Astrocyte (in vitro differentiated cells and primary cell): ENCODE measurements at regions not wholly inside any gene's neighbourhood (a gene's known extent, or its start where the extent isn't known, plus 50 kb on each side); places are given as distances from the start of the nearest gene placed in this dataset.

ENCODE experiments used
- DNase-seq: peaks from one replicate; pipeline ENCODE4 v3.0.0-alpha.2; 2010; ENCODE audit warnings: low read depth
- FAIRE-seq: peaks from 2 replicates; lab custom pipeline; 2011; peaks lifted over from hg19 to GRCh38; lab: Jason Lieb, UNC
- H2AFZ ChIP-seq: 2 replicates; pipeline ENCODE4 v1.6.0; 2012; ENCODE audit warnings: low read depth, low read length, inconsistent platforms
- H3K27ac ChIP-seq: 2 replicates; pipeline ENCODE4 v1.5.1; 2011; ENCODE audit warnings: low read depth, low read length, inconsistent platforms
- H3K27me3 ChIP-seq: 2 replicates; pipeline ENCODE4 v1.6.0; 2011; ENCODE audit warnings: low read length, inconsistent platforms; ENCODE audit not compliant: insufficient read depth
- H3K36me3 ChIP-seq: 2 replicates; pipeline ENCODE4 v1.5.1; 2011; ENCODE audit warnings: low read length, inconsistent platforms; ENCODE audit not compliant: insufficient read depth
- H3K4me1 ChIP-seq: 2 replicates; pipeline ENCODE4 v1.5.1; 2011; ENCODE audit warnings: low read length, inconsistent platforms; ENCODE audit not compliant: insufficient read depth
- H3K4me2 ChIP-seq: 2 replicates; pipeline ENCODE4 v1.6.0; 2012; ENCODE audit warnings: low read length, inconsistent platforms
- H3K4me3 ChIP-seq: 2 replicates; pipeline ENCODE4 v1.5.1; 2011; ENCODE audit warnings: low read depth, mild to moderate bottlenecking, low read length, inconsistent platforms; ENCODE audit not compliant: insufficient read depth
- H3K79me2 ChIP-seq: 2 replicates; pipeline ENCODE4 v1.6.0; 2012; ENCODE audit warnings: mild to moderate bottlenecking, low read length, inconsistent platforms; ENCODE audit not compliant: insufficient read depth
- H3K9ac ChIP-seq: 2 replicates; pipeline ENCODE4 v1.6.0; 2012; ENCODE audit warnings: mild to moderate bottlenecking, low read length, inconsistent platforms
- H3K9me3 ChIP-seq: 2 replicates; pipeline ENCODE4 v1.5.1; 2012; ENCODE audit warnings: low read depth, mild to moderate bottlenecking, low read length, inconsistent platforms; ENCODE audit not compliant: insufficient read depth
- H4K20me1 ChIP-seq: 2 replicates; pipeline ENCODE4 v1.6.0; 2012; ENCODE audit warnings: low read length, inconsistent platforms; ENCODE audit not compliant: insufficient read depth
- H3K27ac Mint-ChIP-seq: one replicate; pipeline ENCODE4 v1.8.0; 2021; ENCODE audit warnings: mild to moderate bottlenecking, mixed read lengths; ENCODE audit not compliant: unreplicated experiment
- H3K27me3 Mint-ChIP-seq: one replicate; pipeline ENCODE4 v1.8.0; 2021; ENCODE audit warnings: low read depth, mixed read lengths; ENCODE audit not compliant: unreplicated experiment
- H3K36me3 Mint-ChIP-seq: one replicate; pipeline ENCODE4 v1.8.0; 2021; ENCODE audit warnings: low read depth, mixed read lengths; ENCODE audit not compliant: unreplicated experiment
- H3K4me1 Mint-ChIP-seq: one replicate; pipeline ENCODE4 v1.8.0; 2021; ENCODE audit warnings: low read depth, mixed read lengths; ENCODE audit not compliant: unreplicated experiment
- H3K4me3 Mint-ChIP-seq: one replicate; pipeline ENCODE4 v1.8.0; 2021; ENCODE audit warnings: mild to moderate bottlenecking, moderate library complexity, mixed read lengths; ENCODE audit not compliant: unreplicated experiment
- H3K9me3 Mint-ChIP-seq: one replicate; pipeline ENCODE4 v1.8.0; 2021; ENCODE audit warnings: mild to moderate bottlenecking, mixed read lengths; ENCODE audit not compliant: unreplicated experiment
- EZH2 ChIP-seq: IDR thresholded peaks from 2 replicates; pipeline ENCODE4 v1.6.1; 2012; ENCODE audit warnings: mild to moderate bottlenecking, low read length, inconsistent platforms; ENCODE audit not compliant: insufficient read depth
- TF ChIP-seq, protein P1 (sequence below): IDR thresholded peaks from 2 replicates; pipeline ENCODE4 v1.5.1; 2011; ENCODE audit warnings: low read depth, mild to moderate bottlenecking, inconsistent platforms, low read length, moderate library complexity; ENCODE audit not compliant: insufficient read depth

- H3K36me3 Mint-ChIP-seq, result no peaks in the 10 kb centered on the region
- no peaks in the 10 kb centered on the region for H3K9me3 Mint-ChIP-seq
- peaks cover 19% of the 10 kb centered on the region for H3K4me1 Mint-ChIP-seq
- TF ChIP-seq, protein P1, sequence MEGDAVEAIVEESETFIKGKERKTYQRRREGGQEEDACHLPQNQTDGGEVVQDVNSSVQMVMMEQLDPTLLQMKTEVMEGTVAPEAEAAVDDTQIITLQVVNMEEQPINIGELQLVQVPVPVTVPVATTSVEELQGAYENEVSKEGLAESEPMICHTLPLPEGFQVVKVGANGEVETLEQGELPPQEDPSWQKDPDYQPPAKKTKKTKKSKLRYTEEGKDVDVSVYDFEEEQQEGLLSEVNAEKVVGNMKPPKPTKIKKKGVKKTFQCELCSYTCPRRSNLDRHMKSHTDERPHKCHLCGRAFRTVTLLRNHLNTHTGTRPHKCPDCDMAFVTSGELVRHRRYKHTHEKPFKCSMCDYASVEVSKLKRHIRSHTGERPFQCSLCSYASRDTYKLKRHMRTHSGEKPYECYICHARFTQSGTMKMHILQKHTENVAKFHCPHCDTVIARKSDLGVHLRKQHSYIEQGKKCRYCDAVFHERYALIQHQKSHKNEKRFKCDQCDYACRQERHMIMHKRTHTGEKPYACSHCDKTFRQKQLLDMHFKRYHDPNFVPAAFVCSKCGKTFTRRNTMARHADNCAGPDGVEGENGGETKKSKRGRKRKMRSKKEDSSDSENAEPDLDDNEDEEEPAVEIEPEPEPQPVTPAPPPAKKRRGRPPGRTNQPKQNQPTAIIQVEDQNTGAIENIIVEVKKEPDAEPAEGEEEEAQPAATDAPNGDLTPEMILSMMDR, result no peak
- TF ChIP-seq EZH2, result no peak
- Histone ChIP-seq H3K9me3 (no peaks in the 10 kb centered on the region), H3K4me3 (no peak overlapping the region), H3K27me3 (no peaks in the 10 kb centered on the region), H3K9ac (no peak overlapping the region), H3K36me3 (no peaks in the 10 kb centered on the region), H3K27ac (no peak overlapping the region), H3K4me2 (no peak overlapping the region), H4K20me1 (no peaks in the 10 kb centered on the region), H2AFZ (no peak overlapping the region), H3K4me1 (peaks cover 8% of the 10 kb centered on the region), H3K79me2 (no peaks in the 10 kb centered on the region)
- DNase-seq (peak; percentile 55), FAIRE-seq (no peak)
- no peak overlapping the region for H3K4me3 Mint-ChIP-seq
- H3K27me3 Mint-ChIP-seq, result no peaks in the 10 kb centered on the region
- no peak overlapping the region for H3K27ac Mint-ChIP-seq
Observed at GRCh38 chr4:107261241-107261874, 225.2 kb upstream of the DKK2 start.

DNA sequence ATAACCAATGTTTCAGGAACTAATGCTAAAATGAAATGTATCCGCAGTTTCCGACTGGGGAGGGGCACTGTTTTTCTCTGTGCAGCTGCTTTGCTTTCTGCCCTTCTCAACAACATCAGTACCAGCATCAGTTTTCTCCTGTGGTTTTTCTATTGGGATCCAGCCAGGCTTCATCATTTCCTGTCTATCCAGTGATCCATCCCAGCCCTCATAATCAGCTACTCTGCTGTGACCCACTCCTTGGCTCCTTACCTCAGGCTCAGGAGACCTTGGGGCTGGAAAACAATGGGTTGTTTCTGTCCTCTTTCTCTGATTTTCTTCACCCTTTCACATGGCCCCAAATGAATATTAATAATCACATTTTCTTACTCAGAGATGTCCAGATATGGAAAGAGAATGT, 222.2 kb upstream of the DKK2 start:
- Histone ChIP-seq H2AFZ (no peak overlapping the region), H3K79me2 (no peaks in the 10 kb centered on the region), H3K27me3 (no peaks in the 10 kb centered on the region), H3K9me3 (no peaks in the 10 kb centered on the region), H3K4me2 (peak overlapping the region; percentile 37), H4K20me1 (no peaks in the 10 kb centered on the region), H3K4me3 (no peak overlapping the region), H3K4me1 (peaks cover 8% of the 10 kb centered on the region), H3K36me3 (no peaks in the 10 kb centered on the region), H3K9ac (no peak overlapping the region), H3K27ac (no peak overlapping the region)
- H3K27me3 Mint-ChIP-seq, result no peaks in the 10 kb centered on the region
- peaks cover 23% of the 10 kb centered on the region for H3K4me1 Mint-ChIP-seq
- H3K27ac Mint-ChIP-seq, result no peak overlapping the region
- no peak overlapping the region for H3K4me3 Mint-ChIP-seq
- no peaks in the 10 kb centered on the region for H3K9me3 Mint-ChIP-seq
- FAIRE-seq, result no peak
- DNase-seq, result peak; percentile 81
- TF ChIP-seq, protein P1, result no peak
- TF ChIP-seq EZH2, result no peak
- no peaks in the 10 kb centered on the region for H3K36me3 Mint-ChIP-seq

DNA sequence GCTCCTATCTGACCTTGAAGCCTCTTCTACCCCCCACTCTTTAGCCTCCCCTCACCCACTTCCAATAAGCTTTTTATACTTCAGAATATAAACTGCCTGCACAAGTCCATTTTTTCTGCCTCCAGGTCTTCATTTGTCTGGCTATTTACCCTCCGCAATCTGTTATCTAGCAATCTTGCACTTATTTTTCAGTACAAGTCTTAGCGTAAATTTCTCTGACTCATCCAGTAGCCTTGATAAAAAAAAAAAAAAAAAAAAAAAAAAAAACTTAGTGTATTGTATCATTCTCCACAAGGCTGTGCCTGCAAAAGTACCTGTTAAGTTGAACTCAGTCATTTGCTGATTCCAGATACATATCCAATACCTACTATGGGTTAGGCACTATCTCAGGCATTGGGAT, 219.5 kb upstream of the DKK2 start:
- no peaks in the 10 kb centered on the region for H3K27me3 Mint-ChIP-seq
- no peaks in the 10 kb centered on the region for H4K20me1 ChIP-seq
- H3K36me3 Mint-ChIP-seq, result no peaks in the 10 kb centered on the region
- no peak overlapping the region for H3K27ac ChIP-seq
- H3K4me3 ChIP-seq, result no peak overlapping the region
- TF ChIP-seq EZH2, result no peak
- TF ChIP-seq, protein P1, result no peak
- H2AFZ ChIP-seq, result no peak overlapping the region
- H3K9me3 Mint-ChIP-seq, result no peaks in the 10 kb centered on the region
- no peak overlapping the region for H3K9ac ChIP-seq
- DNase-seq (peak; percentile 53), FAIRE-seq (no peak)
- H3K4me1 ChIP-seq, result peaks cover 8% of the 10 kb centered on the region
- H3K9me3 ChIP-seq, result no peaks in the 10 kb centered on the region
- H3K4me1 Mint-ChIP-seq, result peaks cover 18% of the 10 kb centered on the region
- no peak overlapping the region for H3K4me3 Mint-ChIP-seq
- H3K79me2 ChIP-seq, result no peaks in the 10 kb centered on the region
- H3K4me2 ChIP-seq, result peak overlapping the region; percentile 51
- H3K36me3 ChIP-seq, result no peaks in the 10 kb centered on the region
- H3K27me3 ChIP-seq, result no peaks in the 10 kb centered on the region
- H3K27ac Mint-ChIP-seq, result no peak overlapping the region
